HCT116 (cell line): ENCODE measurements at regions not wholly inside any gene's neighbourhood (a gene's known extent, or its start where the extent isn't known, plus 50 kb on each side); places are given as distances from the start of the nearest gene placed in this dataset.

Experiments used
- ATAC-seq: fragments of 200-7000 bp; cut with Tn5 transposase; 2 replicates; pipeline ENCODE4 v1.9.1; 2020; ENCODE audit warnings: mild to moderate bottlenecking, moderate library complexity
- BruUV-seq: library from RNA; stranded (reverse); fragments of 400-500 nt; replicated peaks from 2 replicates; lab custom pipeline; 2021; lab: Mats Ljungman, UMichigan
- CTCF ChIA-PET: fragments of 300-600 bp; sonication (Branson Sonifier 250); formaldehyde crosslinking; loops from one replicate; lab custom pipeline; 2021; ENCODE audit warnings: antibody characterized with exemption; lab: Charles Lee
- POLR2A ChIA-PET: fragments of 300-600, 350-600 bp; sonication (Branson Sonifier 250); formaldehyde crosslinking; loops from one replicate; lab custom pipeline; 2021; ENCODE audit warnings: antibody characterized with exemption; lab: Charles Lee
- RAD21 ChIA-PET, 2 experiments: fragments of 300-600 bp; sonication (Branson Sonifier 250); formaldehyde crosslinking; loops; one replicate each; lab custom pipeline; 2023; ENCODE audit warnings: low total read pairs in 2 of 2; ENCODE audit not compliant: uncharacterized antibody in 2 of 2, unreplicated experiment in 2 of 2, low non-redundant PET in 1 of 2; lab: Charles Lee
- DNase-seq: peaks from one replicate; pipeline ENCODE4 v3.0.0-alpha.2; 2010; ENCODE audit warnings: low read depth, low spot score
- H2AFZ ChIP-seq: fragments of 200-600 bp; shearing (Covaris generic), sonication (generic); 2 replicates; pipeline ENCODE4 v1.6.1; 2017; ENCODE audit warnings: low read depth, mixed run types, mixed read lengths, antibody characterized with exemption, low read length; ENCODE audit not compliant: poor library complexity, severe bottlenecking
- H3K27ac ChIP-seq: 2 replicates; pipeline ENCODE4 v1.5.1; 2012; ENCODE audit warnings: low read depth, low read length
- H3K27me3 ChIP-seq: fragments of 200-600 bp; sonication (generic); 2 replicates; pipeline ENCODE4 v1.6.1; 2016; ENCODE audit warnings: mixed run types, low read length, mixed read lengths; ENCODE audit not compliant: insufficient read depth
- H3K36me3 ChIP-seq, 2 experiments: fragments of 200-500 bp in 1 of 2; fragments of 200-600 bp in 1 of 2; sonication (Bioruptor generic) in 1 of 2; sonication (generic) in 1 of 2; 2 replicates each; pipeline versions ENCODE4 v1.5.1 to v1.6.1; 2014 to 2016; ENCODE audit warnings: low read length in 2 of 2, inconsistent platforms in 1 of 2, mixed read lengths in 1 of 2, mixed run types in 1 of 2; ENCODE audit not compliant: insufficient read depth in 2 of 2, control insufficient read depth in 1 of 2
- H3K4me1 ChIP-seq, 2 experiments: fragments of 200-600 bp in 1 of 2; sonication (generic) in 1 of 2; 2 replicates each; pipeline versions ENCODE4 v1.5.1 to v1.6.1; 2012 to 2017; ENCODE audit warnings: low read length in 2 of 2, inconsistent platforms in 1 of 2, mild to moderate bottlenecking in 1 of 2, mixed read lengths in 1 of 2, mixed run types in 1 of 2, moderate library complexity in 1 of 2; ENCODE audit not compliant: insufficient read depth in 2 of 2, control insufficient read depth in 1 of 2
- H3K4me2 ChIP-seq: fragments of 200-600 bp; sonication (generic); 2 replicates; pipeline ENCODE4 v1.6.1; 2017; ENCODE audit warnings: mixed run types, low read length, mixed read lengths
- H3K4me3 ChIP-seq, 2 experiments: fragments of 200-600 bp in 1 of 2; sonication (generic) in 1 of 2; replicated peaks in 1 of 2; 2 replicates each; pipeline ENCODE4 v1.5.1; 2011 to 2016; ENCODE audit warnings: low read length in 2 of 2, control low read depth in 1 of 2, low read depth in 1 of 2, mild to moderate bottlenecking in 1 of 2, mixed read lengths in 1 of 2, mixed run types in 1 of 2
- H3K79me2 ChIP-seq: fragments of 200-600 bp; sonication (generic); 2 replicates; pipeline ENCODE4 v1.6.1; 2017; ENCODE audit warnings: mild to moderate bottlenecking, mixed run types, low read length, moderate library complexity, mixed read lengths; ENCODE audit not compliant: insufficient read depth
- H3K9ac ChIP-seq: fragments of 200-600 bp; sonication (generic); 2 replicates; pipeline ENCODE4 v1.6.1; 2016; ENCODE audit warnings: low read length, mixed read lengths
- H3K9me2 ChIP-seq: fragments of 200-600 bp; sonication (generic), shearing (Covaris generic); 2 replicates; pipeline ENCODE4 v1.6.1; 2017; ENCODE audit warnings: mixed run types, mild to moderate bottlenecking, moderate library complexity; ENCODE audit not compliant: insufficient read depth
- H3K9me3 ChIP-seq, 2 experiments: fragments of 200-500 bp in 1 of 2; fragments of 200-600 bp in 1 of 2; sonication (Bioruptor generic) in 1 of 2; sonication (generic) in 1 of 2; 2 replicates each; pipeline ENCODE4 v1.6.1; 2014 to 2017; ENCODE audit warnings: low read length in 2 of 2, mixed read lengths in 2 of 2, inconsistent platforms in 1 of 2, low read depth in 1 of 2, mild to moderate bottlenecking in 1 of 2, mixed run types in 1 of 2, moderate library complexity in 1 of 2; ENCODE audit not compliant: control insufficient read depth in 1 of 2, insufficient read depth in 1 of 2
- H4K20me1 ChIP-seq: fragments of 200-600 bp; sonication (generic), shearing (Covaris generic); 2 replicates; pipeline ENCODE4 v1.6.1; 2017; ENCODE audit warnings: mixed run types, mild to moderate bottlenecking, moderate library complexity; ENCODE audit not compliant: insufficient read depth
- CBX3 ChIP-seq: IDR thresholded peaks from 2 replicates; pipeline ENCODE4 v1.6.1; 2012; ENCODE audit warnings: low read depth
- REST ChIP-seq: IDR thresholded peaks from 2 replicates; pipeline ENCODE4 v1.6.1; 2012; ENCODE audit warnings: low read depth
- SIN3A ChIP-seq: IDR thresholded peaks from 2 replicates; pipeline ENCODE4 v1.6.1; 2012; ENCODE audit warnings: low read depth
- YY1 ChIP-seq: IDR thresholded peaks from 2 replicates; pipeline ENCODE4 v1.6.1; 2011; ENCODE audit warnings: low read length, low read depth, moderate library complexity, mild to moderate bottlenecking; ENCODE audit not compliant: insufficient replicate concordance; ENCODE audit errors: extremely low read depth
- ZBTB33 ChIP-seq: IDR thresholded peaks from 2 replicates; pipeline ENCODE4 v1.6.1; 2011; ENCODE audit warnings: mild to moderate bottlenecking, low read length, moderate library complexity; ENCODE audit not compliant: insufficient replicate concordance; ENCODE audit errors: extremely low read depth
- ZFX ChIP-seq: fragments of 450-650 bp; IDR thresholded peaks from 2 replicates; pipeline ENCODE4 v1.6.1; 2017
- intact Hi-C: fragments of 100-400 bp; cut with micrococcal nuclease; formaldehyde crosslinking; loops from 2 replicates; pipeline ENCODE4 v1.10.0; 2022

- H3K9ac ChIP-seq: no peak overlapping the region
- CTCF ChIA-PET: interaction anchor here (1.7 kb wide), 1 partner anchor 210 kb away, joined by 6 read pairs; no protein-coding TSS in a partner anchor
- no TSS peak for BruUV-seq
- H3K27ac ChIP-seq: no peak overlapping the region
- no peaks in the 10 kb centered on the region for H3K79me2 ChIP-seq
- no peak overlapping the region for H2AFZ ChIP-seq
- no peaks in the 10 kb centered on the region for H3K9me2 ChIP-seq
- H4K20me1 ChIP-seq: no peaks in the 10 kb centered on the region
- H3K4me1 ChIP-seq: peaks cover 0 to 3% of the 10 kb centered on the region in 2 experiments; a peak in 1 of 4 replicates
- TF ChIP-seq YY1 (no peak), CBX3 (no peak), SIN3A (no peak), REST (no peak), ZBTB33 (no peak), ZFX (no peak)
- H3K4me3 ChIP-seq: no peak overlapping the region
- no peak overlapping the region for H3K4me2 ChIP-seq
- no peaks in the 10 kb centered on the region for H3K36me3 ChIP-seq
- POLR2A ChIA-PET: no interaction called here
- RAD21 ChIA-PET: no interaction called here
- no peaks in the 10 kb centered on the region for H3K9me3 ChIP-seq
- no peaks in the 10 kb centered on the region for H3K27me3 ChIP-seq
- DNase-seq (no peak), ATAC-seq (no peak)
- intact Hi-C loops: no loop called here
These were observed 111.2 kb downstream of the SH3TC2 start for GRCh38 chr5:148951612-148952011.
